ENCODE measurements at regions not wholly inside any gene's neighbourhood (a gene's known extent, or its start where the extent isn't known, plus 50 kb on each side); places are given as distances from the start of the nearest gene placed in this dataset.
"Not testable (repeated sequence)": the region's sequence is repeated elsewhere in the genome, so short reads cannot be mapped to it uniquely, and the experiment has no call there.

DNA sequence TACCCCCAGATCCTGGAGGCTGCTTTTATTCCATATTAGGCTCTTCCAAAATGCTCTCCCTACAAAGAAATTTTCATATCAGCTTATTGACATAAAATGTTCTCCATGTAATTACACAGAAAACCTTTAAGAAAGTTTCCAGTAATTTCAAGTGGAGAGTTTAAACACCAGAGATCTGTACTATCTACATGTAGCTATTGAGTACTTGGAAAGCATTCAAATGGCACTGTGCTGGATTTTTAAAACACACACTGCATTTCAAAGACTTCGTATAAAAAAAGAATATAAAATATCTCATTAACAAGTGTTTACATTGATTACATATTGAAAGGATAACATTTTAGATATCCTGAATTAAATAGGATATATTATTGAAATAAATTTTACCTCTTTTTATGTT lies 182.4 kb upstream of the ZNF521 start:
- Histone ChIP-seq H3K4me1 (no peaks in the 10 kb centered on the region), H3K27me3 (no peaks in the 10 kb centered on the region), H3K36me3 (ENCODE audit: low read depth, missing control alignments) (no peaks in the 10 kb centered on the region), H3K27ac (no peak overlapping the region), H3K4me3 (no peak overlapping the region), H3K9me3 (no peaks in the 10 kb centered on the region)
- DNase-seq = no peak
- 29 to 32% methylated on average over 1 of the region's 1 CpG for WGBS, 2 donors
- intact Hi-C loops (cut with DNase I; ENCODE audit: low total_unique reads) = no loop called here
- no peak for TF ChIP-seq POLR2A (IDR thresholded peaks at IDR 0.05)
- TF ChIP-seq, protein P1, sequence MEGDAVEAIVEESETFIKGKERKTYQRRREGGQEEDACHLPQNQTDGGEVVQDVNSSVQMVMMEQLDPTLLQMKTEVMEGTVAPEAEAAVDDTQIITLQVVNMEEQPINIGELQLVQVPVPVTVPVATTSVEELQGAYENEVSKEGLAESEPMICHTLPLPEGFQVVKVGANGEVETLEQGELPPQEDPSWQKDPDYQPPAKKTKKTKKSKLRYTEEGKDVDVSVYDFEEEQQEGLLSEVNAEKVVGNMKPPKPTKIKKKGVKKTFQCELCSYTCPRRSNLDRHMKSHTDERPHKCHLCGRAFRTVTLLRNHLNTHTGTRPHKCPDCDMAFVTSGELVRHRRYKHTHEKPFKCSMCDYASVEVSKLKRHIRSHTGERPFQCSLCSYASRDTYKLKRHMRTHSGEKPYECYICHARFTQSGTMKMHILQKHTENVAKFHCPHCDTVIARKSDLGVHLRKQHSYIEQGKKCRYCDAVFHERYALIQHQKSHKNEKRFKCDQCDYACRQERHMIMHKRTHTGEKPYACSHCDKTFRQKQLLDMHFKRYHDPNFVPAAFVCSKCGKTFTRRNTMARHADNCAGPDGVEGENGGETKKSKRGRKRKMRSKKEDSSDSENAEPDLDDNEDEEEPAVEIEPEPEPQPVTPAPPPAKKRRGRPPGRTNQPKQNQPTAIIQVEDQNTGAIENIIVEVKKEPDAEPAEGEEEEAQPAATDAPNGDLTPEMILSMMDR (IDR thresholded peaks at IDR 0.05) = no peak

DNA sequence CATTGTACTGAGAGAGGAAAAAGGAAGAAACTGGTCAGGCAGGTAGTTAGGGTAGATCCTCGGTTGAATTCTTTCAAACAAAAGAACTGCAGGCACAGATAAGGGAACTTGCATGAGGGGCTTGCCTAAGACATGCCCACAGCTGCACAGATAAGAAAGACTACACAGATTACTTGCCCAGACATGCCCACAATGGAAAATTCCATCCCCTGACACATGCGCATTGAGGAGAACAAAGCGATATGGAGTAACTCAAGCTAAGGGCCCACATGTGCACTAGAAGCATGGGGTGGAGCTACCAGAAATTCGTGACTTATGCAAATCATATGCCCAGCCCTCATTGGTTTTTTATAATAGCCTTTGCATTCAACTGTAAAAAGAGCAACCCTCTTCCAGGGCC lies 181.3 kb upstream of the ZNF521 start:
- intact Hi-C loops (cut with DNase I; ENCODE audit: low total_unique reads) = no loop called here
- Histone ChIP-seq H3K27me3 (no peaks in the 10 kb centered on the region), H3K4me3 (no peak overlapping the region), H3K9me3 (no peaks in the 10 kb centered on the region), H3K4me1 (no peaks in the 10 kb centered on the region), H3K36me3 (ENCODE audit: low read depth, missing control alignments) (no peaks in the 10 kb centered on the region), H3K27ac (no peak overlapping the region)
- DNase-seq = no peak
- WGBS, 2 donors = 85 to 92% methylated on average over 4 of the region's 4 CpGs
- TF ChIP-seq, protein P1 (IDR thresholded peaks at IDR 0.05) = no peak
- no peak for TF ChIP-seq POLR2A (IDR thresholded peaks at IDR 0.05)

DNA sequence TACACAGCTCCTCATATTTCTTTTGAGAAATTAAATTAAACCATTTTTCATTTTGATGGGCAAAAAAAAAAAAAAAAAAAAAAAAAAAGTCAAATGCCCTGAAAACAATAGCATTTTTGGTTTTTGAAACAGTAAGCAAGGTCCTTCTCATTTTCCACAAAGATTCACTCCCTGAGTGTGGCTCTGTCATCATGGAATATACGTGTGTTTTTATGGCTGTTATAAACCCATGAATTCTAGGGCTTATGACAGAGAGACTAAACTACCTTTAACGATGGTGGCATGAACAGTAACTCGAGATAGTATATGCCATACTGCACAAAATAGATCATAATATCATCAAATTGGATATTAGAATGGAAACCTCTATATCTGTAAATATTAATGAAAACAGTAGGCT lies 179.2 kb upstream of the ZNF521 start:
- H3K4me3 ChIP-seq = no peak overlapping the region
- no peaks in the 10 kb centered on the region for H3K36me3 ChIP-seq (ENCODE audit: low read depth, missing control alignments)

DNA sequence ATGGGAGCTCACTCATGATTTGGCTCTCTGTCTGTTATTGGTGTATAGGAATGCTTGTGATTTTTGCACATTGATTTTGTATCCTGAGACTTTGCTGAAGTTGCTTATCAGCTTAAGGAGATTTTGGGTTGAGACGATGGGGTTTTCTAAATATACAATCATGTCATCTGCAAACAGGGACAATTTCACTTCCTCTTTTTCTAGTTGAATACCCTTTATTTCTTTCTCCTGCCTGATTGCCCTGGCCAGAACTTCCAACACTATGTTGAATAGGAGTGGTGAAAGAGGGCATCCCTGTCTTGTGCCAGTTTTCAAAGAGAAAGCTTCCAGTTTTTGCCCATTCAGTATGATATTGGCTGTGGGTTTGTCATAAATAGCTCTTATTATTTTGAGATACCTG lies 173.8 kb upstream of the ZNF521 start:
- intact Hi-C loops (cut with DNase I; ENCODE audit: low total_unique reads); H3K36me3 ChIP-seq (ENCODE audit: low read depth, missing control alignments); H3K27me3 ChIP-seq; H3K4me1 ChIP-seq; H3K9me3 ChIP-seq; H3K27ac ChIP-seq; H3K4me3 ChIP-seq; DNase-seq: not testable (repeated sequence)
- 84 to 87% methylated on average over 1 of the region's 1 CpG for WGBS, 2 donors

More for the DNA sequence above, 179.2 kb upstream of the ZNF521 start:
- Histone ChIP-seq H3K9me3 (no peaks in the 10 kb centered on the region), H3K4me1 (no peaks in the 10 kb centered on the region), H3K27me3 (no peaks in the 10 kb centered on the region), H3K27ac (no peak overlapping the region)
- intact Hi-C loops (cut with DNase I; ENCODE audit: low total_unique reads) = no loop called here
- DNase-seq = no peak
- WGBS, 2 donors = 67 to 73% methylated on average over 3 of the region's 3 CpGs
- TF ChIP-seq POLR2A (IDR thresholded peaks at IDR 0.05) = no peak
- TF ChIP-seq, protein P1 (IDR thresholded peaks at IDR 0.05) = no peak

DNA sequence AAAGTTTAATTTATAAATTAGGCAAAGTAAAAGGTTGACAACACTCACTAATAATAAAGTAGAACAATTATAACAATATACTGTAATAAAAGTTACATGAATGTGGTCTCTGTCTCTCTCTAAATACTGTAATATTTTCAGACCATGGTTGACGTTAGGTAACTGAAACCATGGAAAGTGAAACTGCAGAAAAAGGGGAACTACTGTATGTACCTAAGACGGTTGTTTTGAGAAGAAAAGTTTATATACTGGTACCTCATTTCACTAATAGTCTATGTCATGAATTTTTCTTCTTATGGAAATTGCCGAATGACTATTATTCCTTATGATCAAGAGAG lies 166.7 kb upstream of the ZNF521 start:
- 84 to 85% methylated on average over 3 of the region's 3 CpGs for WGBS, 2 donors
- no peaks in the 10 kb centered on the region for H3K36me3 ChIP-seq (ENCODE audit: low read depth, missing control alignments)
- DNase-seq = no peak
- H3K9me3 ChIP-seq = no peaks in the 10 kb centered on the region
- H3K27me3 ChIP-seq = no peaks in the 10 kb centered on the region
- H3K4me3 ChIP-seq = no peak overlapping the region
- no peaks in the 10 kb centered on the region for H3K4me1 ChIP-seq
- intact Hi-C loops (cut with DNase I; ENCODE audit: low total_unique reads) = no loop called here
- TF ChIP-seq, protein P1 (IDR thresholded peaks at IDR 0.05) = no peak
- no peak for TF ChIP-seq POLR2A (IDR thresholded peaks at IDR 0.05)
- H3K27ac ChIP-seq = no peak overlapping the region
